ENCODE measurements at regions not wholly inside any gene's neighbourhood (a gene's known extent, or its start where the extent isn't known, plus 50 kb on each side); places are given as distances from the start of the nearest gene placed in this dataset.
A peak's percentile ranks its signal among the peaks of the same experiment; 100 is the strongest.

DNA sequence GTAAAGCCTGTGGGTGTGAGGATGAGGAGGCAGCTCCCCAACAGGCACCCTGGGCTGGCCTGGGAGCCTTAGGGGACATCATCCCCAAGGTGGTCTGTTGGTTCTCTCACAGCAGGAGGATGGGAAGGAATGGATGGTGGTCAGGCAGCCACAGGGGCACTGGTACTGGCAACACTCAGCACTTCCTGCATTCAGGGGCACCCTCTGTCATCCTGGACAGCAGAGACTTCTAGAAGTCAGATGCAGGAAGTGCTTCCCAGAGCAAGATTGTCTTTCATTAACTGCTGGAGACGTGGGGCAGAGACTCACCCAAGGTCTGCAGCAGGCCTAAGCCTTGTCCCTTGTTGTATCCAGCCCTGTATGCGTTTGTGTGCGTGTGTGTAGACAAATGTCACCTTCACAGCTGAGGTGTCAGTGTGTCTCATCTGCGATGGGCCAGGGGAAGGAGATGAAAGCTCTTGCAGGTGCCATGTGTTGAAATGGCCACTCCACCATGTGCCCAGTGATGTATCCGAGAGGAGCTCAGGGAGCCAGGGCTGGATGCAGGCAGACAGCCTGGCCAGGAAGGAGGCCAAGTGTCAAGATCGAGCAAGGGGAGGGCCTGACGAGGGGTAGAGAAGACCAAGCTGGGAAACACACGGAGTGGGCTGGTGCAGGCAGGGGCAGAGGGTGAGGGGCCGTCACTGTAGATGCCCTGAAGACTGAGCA lies 85.1 kb downstream of the PITPNM2 start:
- WGBS (ENCODE audit: missing lambda C conversion rate) = 89% methylated on average over 9 of the region's 9 CpGs

DNA sequence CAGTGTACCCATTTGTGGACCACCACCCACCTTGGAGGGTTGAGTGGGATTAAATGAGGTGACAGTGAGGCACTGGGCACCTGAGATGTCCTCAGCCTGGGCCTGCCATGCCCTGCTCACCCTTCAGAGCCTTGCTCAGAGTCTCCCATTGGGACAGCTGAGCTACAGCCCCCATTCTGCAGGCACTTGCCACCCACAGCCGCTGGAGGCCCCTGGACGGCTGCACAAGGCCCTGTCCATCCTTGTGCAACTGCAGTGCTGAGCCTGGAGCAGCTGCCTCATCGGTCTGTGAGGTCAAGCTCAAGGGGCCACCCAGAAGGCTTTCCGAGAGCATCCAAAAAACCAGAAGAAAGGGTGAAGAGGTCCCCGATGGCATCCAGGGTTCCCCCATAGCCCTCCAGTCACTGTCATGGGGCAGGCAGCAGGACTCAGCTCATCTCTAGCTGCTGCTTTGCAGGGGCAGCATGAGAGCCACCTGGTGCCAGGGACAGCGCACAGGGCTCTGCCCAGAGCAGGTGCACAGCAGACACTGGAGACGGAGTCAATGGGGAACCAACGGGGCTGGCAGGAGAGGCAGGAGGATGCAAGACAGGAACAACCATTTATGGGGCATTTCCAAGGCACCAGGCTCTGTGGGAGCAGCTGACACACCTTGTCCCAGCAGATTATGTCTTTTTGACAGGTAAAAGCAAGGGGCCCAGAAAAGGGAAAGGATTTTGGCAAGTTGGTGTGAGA lies 84.6 kb downstream of the ARL6IP4 start:
- ChIA-PET CTCF (interaction anchor here (0.6 to 1.6 kb wide), 4 partner anchors 15 to 73 kb away, joined by 3 to 6 read pairs (median 4); no protein-coding TSS in a partner anchor), POLR2A (interaction anchor here (1.1 kb wide), 1 partner anchor 167 kb away, joined by 4 read pairs; no protein-coding TSS in a partner anchor)
- Histone ChIP-seq H3K9me3 (no peaks in the 10 kb centered on the region), H3K4me2 (no peak overlapping the region), H3K4me1 (peaks cover 22% of the 10 kb centered on the region), H3K27ac (no peak overlapping the region), H3K4me3 (no peak overlapping the region)
- WGBS (ENCODE audit: missing lambda C conversion rate) = 84% methylated on average over 8 of the region's 8 CpGs
- TF ChIP-seq EP300 (IDR thresholded peaks at IDR 0.05) (no peak), RAD21 (conservative IDR thresholded peaks at IDR 0.05 in 1 of 2, IDR thresholded peaks at IDR 0.05 in 1 of 2) (0 out of 5 replicates have a peak, but pooled peaks of 1 of the 2 experiments have one; percentile 4)
- ATAC-seq = peak in 1 of 2 experiments; percentile 15; a peak in 2 of 6 replicates
- DNase-seq (ENCODE audit: low read depth in 1 of 2, low spot score in 1 of 2) = no peak
- no peak for FAIRE-seq

More for the DNA sequence above, 85.1 kb downstream of the PITPNM2 start:
- Histone ChIP-seq H3K4me1 (peaks cover 26% of the 10 kb centered on the region), H3K9me3 (no peaks in the 10 kb centered on the region), H3K4me2 (no peak overlapping the region), H3K4me3 (no peak overlapping the region), H3K27ac (no peak overlapping the region)
- TF ChIP-seq GATA3 (IDR thresholded peaks at IDR 0.05; ENCODE audit: borderline replicate concordance) (no peak), HEYL (CRISPR knock-in tag; IDR thresholded peaks at IDR 0.05) (no peak), KDM1A (IDR thresholded peaks at IDR 0.05; ENCODE audit: low read depth) (no peak), ZNF302 (CRISPR knock-in tag; IDR thresholded peaks at IDR 0.05) (no peak), ESRRA (IDR thresholded peaks at IDR 0.05; ENCODE audit: borderline replicate concordance, low read length) (no peak), POLR2AphosphoS2 (conservative IDR thresholded peaks at IDR 0.05; ENCODE audit: low read length) (no peak), CHD2 (IDR thresholded peaks at IDR 0.05; ENCODE audit: low read length, partially characterized antibody) (no peak)
- TF ChIP-seq, protein P1, sequence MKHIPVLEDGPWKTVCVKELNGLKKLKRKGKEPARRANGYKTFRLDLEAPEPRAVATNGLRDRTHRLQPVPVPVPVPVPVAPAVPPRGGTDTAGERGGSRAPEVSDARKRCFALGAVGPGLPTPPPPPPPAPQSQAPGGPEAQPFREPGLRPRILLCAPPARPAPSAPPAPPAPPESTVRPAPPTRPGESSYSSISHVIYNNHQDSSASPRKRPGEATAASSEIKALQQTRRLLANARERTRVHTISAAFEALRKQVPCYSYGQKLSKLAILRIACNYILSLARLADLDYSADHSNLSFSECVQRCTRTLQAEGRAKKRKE (CRISPR knock-in tag; IDR thresholded peaks at IDR 0.05; ENCODE audit: low read depth) = no peak
- ChIA-PET POLR2A (interaction anchor here (1.1 kb wide), 1 partner anchor 166 kb away, joined by 4 read pairs; no protein-coding TSS in a partner anchor), CTCF (interaction anchor here (1.6 kb wide), 2 partner anchors 15 to 19 kb away, joined by 4 to 6 read pairs; no protein-coding TSS in a partner anchor)
- DNase-seq (ENCODE audit: low read depth in 1 of 2, low spot score in 1 of 2) (no peak), ATAC-seq (no peak), FAIRE-seq (no peak)

DNA sequence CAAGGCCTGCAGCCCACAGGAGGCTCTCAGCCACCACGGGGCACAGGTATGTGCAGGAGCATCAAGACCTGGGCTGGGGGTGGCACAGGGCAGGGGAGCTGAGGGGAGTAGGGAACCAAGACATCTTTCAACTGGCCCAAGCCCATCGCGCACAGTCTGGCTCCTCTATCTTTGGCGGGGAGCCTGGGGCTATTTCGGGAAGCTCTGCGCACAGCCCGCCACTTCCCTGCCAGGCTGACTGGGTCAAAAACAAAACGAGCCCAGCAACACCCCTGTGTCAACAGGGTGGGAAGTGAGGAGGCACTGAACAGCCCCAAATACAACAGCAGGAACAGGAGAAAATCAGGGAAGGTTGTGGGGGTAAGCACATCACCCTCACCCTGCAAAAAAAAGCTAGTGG lies 83.9 kb downstream of the ARL6IP4 start:
- ChIA-PET POLR2A (interaction anchor here (1.1 kb wide), 1 partner anchor 168 kb away, joined by 4 read pairs; no protein-coding TSS in a partner anchor), CTCF (interaction anchor here (0.6 to 1.6 kb wide), 3 partner anchors 17 to 74 kb away, joined by 3 to 6 read pairs (median 5); no protein-coding TSS in a partner anchor)
- no peak for FAIRE-seq
- H3K9me3 ChIP-seq = no peaks in the 10 kb centered on the region
- H3K4me1 ChIP-seq = peaks cover 22% of the 10 kb centered on the region
- no peak overlapping the region for H3K4me3 ChIP-seq
- no peak overlapping the region for H3K4me2 ChIP-seq
- no peak for ATAC-seq
- H3K27ac ChIP-seq = 0 out of 6 replicates have a peak overlapping the region, but pooled peaks of 1 of the 2 experiments have one; percentile 83
- no peak for DNase-seq (ENCODE audit: low read depth in 1 of 2, low spot score in 1 of 2)
- TF ChIP-seq, protein P2, sequence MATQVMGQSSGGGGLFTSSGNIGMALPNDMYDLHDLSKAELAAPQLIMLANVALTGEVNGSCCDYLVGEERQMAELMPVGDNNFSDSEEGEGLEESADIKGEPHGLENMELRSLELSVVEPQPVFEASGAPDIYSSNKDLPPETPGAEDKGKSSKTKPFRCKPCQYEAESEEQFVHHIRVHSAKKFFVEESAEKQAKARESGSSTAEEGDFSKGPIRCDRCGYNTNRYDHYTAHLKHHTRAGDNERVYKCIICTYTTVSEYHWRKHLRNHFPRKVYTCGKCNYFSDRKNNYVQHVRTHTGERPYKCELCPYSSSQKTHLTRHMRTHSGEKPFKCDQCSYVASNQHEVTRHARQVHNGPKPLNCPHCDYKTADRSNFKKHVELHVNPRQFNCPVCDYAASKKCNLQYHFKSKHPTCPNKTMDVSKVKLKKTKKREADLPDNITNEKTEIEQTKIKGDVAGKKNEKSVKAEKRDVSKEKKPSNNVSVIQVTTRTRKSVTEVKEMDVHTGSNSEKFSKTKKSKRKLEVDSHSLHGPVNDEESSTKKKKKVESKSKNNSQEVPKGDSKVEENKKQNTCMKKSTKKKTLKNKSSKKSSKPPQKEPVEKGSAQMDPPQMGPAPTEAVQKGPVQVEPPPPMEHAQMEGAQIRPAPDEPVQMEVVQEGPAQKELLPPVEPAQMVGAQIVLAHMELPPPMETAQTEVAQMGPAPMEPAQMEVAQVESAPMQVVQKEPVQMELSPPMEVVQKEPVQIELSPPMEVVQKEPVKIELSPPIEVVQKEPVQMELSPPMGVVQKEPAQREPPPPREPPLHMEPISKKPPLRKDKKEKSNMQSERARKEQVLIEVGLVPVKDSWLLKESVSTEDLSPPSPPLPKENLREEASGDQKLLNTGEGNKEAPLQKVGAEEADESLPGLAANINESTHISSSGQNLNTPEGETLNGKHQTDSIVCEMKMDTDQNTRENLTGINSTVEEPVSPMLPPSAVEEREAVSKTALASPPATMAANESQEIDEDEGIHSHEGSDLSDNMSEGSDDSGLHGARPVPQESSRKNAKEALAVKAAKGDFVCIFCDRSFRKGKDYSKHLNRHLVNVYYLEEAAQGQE (IDR thresholded peaks at IDR 0.05) = no peak
- TF ChIP-seq, protein P3, sequence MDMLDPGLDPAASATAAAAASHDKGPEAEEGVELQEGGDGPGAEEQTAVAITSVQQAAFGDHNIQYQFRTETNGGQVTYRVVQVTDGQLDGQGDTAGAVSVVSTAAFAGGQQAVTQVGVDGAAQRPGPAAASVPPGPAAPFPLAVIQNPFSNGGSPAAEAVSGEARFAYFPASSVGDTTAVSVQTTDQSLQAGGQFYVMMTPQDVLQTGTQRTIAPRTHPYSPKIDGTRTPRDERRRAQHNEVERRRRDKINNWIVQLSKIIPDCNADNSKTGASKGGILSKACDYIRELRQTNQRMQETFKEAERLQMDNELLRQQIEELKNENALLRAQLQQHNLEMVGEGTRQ (IDR thresholded peaks at IDR 0.05) = no peak
- TF ChIP-seq FOXS1 (CRISPR knock-in tag; IDR thresholded peaks at IDR 0.05) (no peak), MAFK (IDR thresholded peaks at IDR 0.05; ENCODE audit: partially characterized antibody) (no peak), CHD4 (IDR thresholded peaks at IDR 0.05; ENCODE audit: borderline replicate concordance) (no peak), CBX2 (IDR thresholded peaks at IDR 0.05; ENCODE audit: borderline replicate concordance, low read depth) (no peak), EHF (CRISPR knock-in tag; IDR thresholded peaks at IDR 0.05) (no peak), ZFP36 (IDR thresholded peaks at IDR 0.05; ENCODE audit: borderline replicate concordance, partially characterized antibody) (no peak), KDM1A (IDR thresholded peaks at IDR 0.05; ENCODE audit: low read depth) (no peak), ESRRA (IDR thresholded peaks at IDR 0.05; ENCODE audit: borderline replicate concordance, low read length) (no peak), BHLHE40 (IDR thresholded peaks at IDR 0.05; ENCODE audit: low read depth, low read length) (no peak), ZNF302 (CRISPR knock-in tag; IDR thresholded peaks at IDR 0.05) (no peak), JUN (IDR thresholded peaks at IDR 0.05) (no peak), GATA3 (IDR thresholded peaks at IDR 0.05; ENCODE audit: borderline replicate concordance) (no peak), HOXB5 (CRISPR knock-in tag; IDR thresholded peaks at IDR 0.05) (no peak)
- TF ChIP-seq, protein P4, sequence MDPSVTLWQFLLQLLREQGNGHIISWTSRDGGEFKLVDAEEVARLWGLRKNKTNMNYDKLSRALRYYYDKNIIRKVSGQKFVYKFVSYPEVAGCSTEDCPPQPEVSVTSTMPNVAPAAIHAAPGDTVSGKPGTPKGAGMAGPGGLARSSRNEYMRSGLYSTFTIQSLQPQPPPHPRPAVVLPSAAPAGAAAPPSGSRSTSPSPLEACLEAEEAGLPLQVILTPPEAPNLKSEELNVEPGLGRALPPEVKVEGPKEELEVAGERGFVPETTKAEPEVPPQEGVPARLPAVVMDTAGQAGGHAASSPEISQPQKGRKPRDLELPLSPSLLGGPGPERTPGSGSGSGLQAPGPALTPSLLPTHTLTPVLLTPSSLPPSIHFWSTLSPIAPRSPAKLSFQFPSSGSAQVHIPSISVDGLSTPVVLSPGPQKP (IDR thresholded peaks at IDR 0.05; ENCODE audit: low read depth, low read length) = no peak
- TF ChIP-seq, protein P5, sequence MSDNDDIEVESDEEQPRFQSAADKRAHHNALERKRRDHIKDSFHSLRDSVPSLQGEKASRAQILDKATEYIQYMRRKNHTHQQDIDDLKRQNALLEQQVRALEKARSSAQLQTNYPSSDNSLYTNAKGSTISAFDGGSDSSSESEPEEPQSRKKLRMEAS (IDR thresholded peaks at IDR 0.05) = no peak
- WGBS (ENCODE audit: missing lambda C conversion rate) = 86% methylated on average over 8 of the region's 8 CpGs

Measured in A549 (cell line).